Tibial nerve (tissue), 4 donors: ENCODE measurements at regions not wholly inside any gene's neighbourhood (a gene's known extent, or its start where the extent isn't known, plus 50 kb on each side); places are given as distances from the start of the nearest gene placed in this dataset. TPM values are rescaled to one million over a fixed set of nuclear protein-coding genes. Genes with fewer than 3 reads are reported as not detected.
"Not testable (repeated sequence)": the region's sequence is repeated elsewhere in the genome, so short reads cannot be mapped to it uniquely, and the experiment has no call there.

Experiments
- DNase-seq, 2 donors: peaks; one replicate each; pipeline ENCODE4 v3.0.0-alpha.2; 2019; ENCODE audit warnings: low spot score in 2 of 2
- H3K27ac ChIP-seq, 4 donors: fragments of 200-600 bp; sonication (generic) in 3 of 4; one replicate each; pipeline ENCODE4 v1.5.1; 2017 to 2019; ENCODE audit warnings: mild to moderate bottlenecking in 1 of 4
- H3K27me3 ChIP-seq, 2 donors: fragments of 200-600 bp; sonication (generic) in 1 of 2; one replicate each; pipeline versions ENCODE4 v1.5.1 to v1.6.0; 2017 to 2019
- H3K36me3 ChIP-seq, 3 donors: fragments of 200-600 bp; sonication (generic); one replicate each; pipeline ENCODE4 v1.5.1; 2018 to 2019
- H3K4me1 ChIP-seq, 4 donors: fragments of 200-600 bp; sonication (generic) in 3 of 4; one replicate each; pipeline ENCODE4 v1.5.1; 2017 to 2019
- H3K4me3 ChIP-seq, 4 donors: fragments of 200-600 bp; sonication (generic) in 3 of 4; one replicate each; pipeline ENCODE4 v1.5.1; 2017 to 2019; ENCODE audit warnings: mild to moderate bottlenecking in 1 of 4, moderate library complexity in 1 of 4
- H3K9me3 ChIP-seq, 4 donors: fragments of 200-600 bp; sonication (generic) in 3 of 4; one replicate each; pipeline ENCODE4 v1.5.1; 2017 to 2019
- CTCF ChIP-seq, 5 experiments: fragments of 200-600 bp in 3 of 5; fragments of 450-650 bp in 2 of 5; sonication (generic) in 3 of 5; IDR thresholded peaks; one replicate each; pipeline ENCODE4 v1.5.1; 2016 to 2019; ENCODE audit warnings: antibody characterized with exemption in 5 of 5, mild to moderate bottlenecking in 3 of 5, moderate library complexity in 2 of 5
- EP300 ChIP-seq, 2 donors: sonication (generic); formaldehyde crosslinking; IDR thresholded peaks; one replicate each; pipeline ENCODE4 v1.6.1; 2017; ENCODE audit warnings: antibody characterized with exemption in 2 of 2, mild to moderate bottlenecking in 1 of 2
- POLR2A ChIP-seq, 2 donors: fragments of 450-650 bp; IDR thresholded peaks; one replicate each; pipeline ENCODE4 v1.6.1; 2017; ENCODE audit warnings: antibody characterized with exemption in 2 of 2, mild to moderate bottlenecking in 2 of 2, moderate library complexity in 2 of 2
- WGBS, 2 donors: methylation state at CpG; one replicate each; pipeline ENCODE4 v1.1.5; 2018; 5-methylcytosine and 5-hydroxymethylcytosine counted together
- small RNA-seq: library from RNA; depleted of rRNA; stranded (forward); fragments of <200 nt; gene quantifications from one replicate; pipeline ENCODE3, GENCODE V24; 2016

DNA sequence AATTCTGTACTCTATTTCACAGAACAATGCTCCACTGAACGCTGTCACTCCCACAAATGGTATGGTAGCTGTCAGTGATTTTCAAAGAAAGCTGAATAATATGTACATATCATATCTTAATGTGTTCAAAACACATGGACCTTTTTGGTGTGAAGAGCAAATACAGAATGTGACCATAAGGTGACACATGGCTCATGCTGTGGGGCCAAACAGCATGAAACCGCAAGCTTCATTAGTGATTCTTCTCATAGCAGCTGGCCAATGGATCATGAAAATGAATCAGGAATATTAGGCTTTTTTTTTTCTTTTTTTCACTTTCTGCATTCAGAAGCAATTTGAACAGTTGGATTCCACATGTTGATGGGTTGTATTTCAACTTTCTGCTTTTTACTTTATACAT, 54.9 kb upstream of the CDH9 start:
- WGBS, 2 donors: 73 to 83% methylated on average over 2 of the region's 2 CpGs
- Histone ChIP-seq H3K27me3 (no peaks in the 10 kb centered on the region), H3K36me3 (no peaks in the 10 kb centered on the region), H3K4me3 (no peak overlapping the region), H3K27ac (no peak overlapping the region), H3K9me3 (no peaks in the 10 kb centered on the region), H3K4me1 (no peaks in the 10 kb centered on the region)
- TF ChIP-seq POLR2A (IDR thresholded peaks at IDR 0.05) (no peak), CTCF (IDR thresholded peaks at IDR 0.05) (no peak), EP300 (IDR thresholded peaks at IDR 0.05) (no peak)
- DNase-seq: no peak

DNA sequence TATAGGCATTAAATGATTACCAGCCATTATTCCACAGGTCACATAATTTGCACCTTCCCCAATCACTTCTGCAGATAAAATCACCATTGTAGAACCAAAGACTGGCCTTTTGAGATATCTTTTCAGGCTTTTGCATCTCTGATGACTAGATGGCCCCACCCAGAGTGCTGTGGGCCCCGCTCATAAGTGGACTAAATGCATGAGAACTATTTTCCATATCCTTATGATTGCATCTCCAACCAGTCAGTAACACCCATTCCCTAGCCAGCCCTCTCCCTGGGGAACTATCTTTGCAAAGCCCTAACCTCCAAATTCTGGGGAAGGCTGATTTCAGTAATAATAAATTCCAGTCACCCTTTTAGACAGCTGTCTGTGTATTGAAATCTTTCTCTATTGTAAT, 53.5 kb upstream of the CDH9 start:
- TF ChIP-seq CTCF (IDR thresholded peaks at IDR 0.05): no peak
- no peak for TF ChIP-seq EP300 (IDR thresholded peaks at IDR 0.05)
- TF ChIP-seq POLR2A (IDR thresholded peaks at IDR 0.05): no peak
- DNase-seq: no peak
- no peaks in the 10 kb centered on the region for H3K9me3 ChIP-seq
- H3K27ac ChIP-seq: no peak overlapping the region
- WGBS, 2 donors: 89% methylated on average over 1 of the region's 1 CpG
- no peaks in the 10 kb centered on the region for H3K36me3 ChIP-seq
- H3K4me1 ChIP-seq: no peaks in the 10 kb centered on the region
- H3K27me3 ChIP-seq: no peaks in the 10 kb centered on the region
- H3K4me3 ChIP-seq: no peak overlapping the region

DNA sequence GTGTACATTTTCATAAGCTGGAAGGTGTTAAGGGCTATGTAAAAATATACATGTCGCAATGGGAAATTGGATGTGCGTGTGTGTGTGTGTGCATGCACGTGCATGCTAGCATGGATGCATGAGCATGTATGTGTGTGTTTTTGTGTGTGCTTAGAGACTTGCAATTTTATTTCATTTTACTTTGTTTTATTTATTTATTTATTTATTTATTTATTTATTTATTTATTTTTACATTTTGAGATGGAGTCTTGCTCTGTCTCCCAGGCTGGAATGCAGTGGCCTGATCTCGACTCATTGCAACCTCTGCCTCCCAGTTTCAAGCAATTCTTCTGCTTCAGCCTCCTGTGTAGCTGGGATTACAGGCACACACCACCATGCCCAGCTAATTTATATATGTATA, 50.4 kb upstream of the CDH9 start:
- H3K4me1 ChIP-seq, H3K4me3 ChIP-seq, H3K36me3 ChIP-seq, DNase-seq, H3K27me3 ChIP-seq, H3K9me3 ChIP-seq, H3K27ac ChIP-seq: not testable (repeated sequence)
- WGBS, 2 donors: 97 to 98% methylated on average over 4 of the region's 4 CpGs

Small RNAs in the stretch of these regions (small RNA-seq; reads per million reads assigned to genes)
- not detected for gene AC010385.1
- not detected for gene AC010385.3
- gene AC026421.1: not detected
- not detected for gene AC114300.1
- gene LSP1P3: not detected
- gene RF00425: not detected
- not detected for gene RNU6-738P
- not detected for gene RNU6-909P
- not detected for gene UBL5P1
